ENCODE measurements at regions not wholly inside any gene's neighbourhood (a gene's known extent, or its start where the extent isn't known, plus 50 kb on each side); places are given as distances from the start of the nearest gene placed in this dataset.

- TF ChIP-seq, protein P1, sequence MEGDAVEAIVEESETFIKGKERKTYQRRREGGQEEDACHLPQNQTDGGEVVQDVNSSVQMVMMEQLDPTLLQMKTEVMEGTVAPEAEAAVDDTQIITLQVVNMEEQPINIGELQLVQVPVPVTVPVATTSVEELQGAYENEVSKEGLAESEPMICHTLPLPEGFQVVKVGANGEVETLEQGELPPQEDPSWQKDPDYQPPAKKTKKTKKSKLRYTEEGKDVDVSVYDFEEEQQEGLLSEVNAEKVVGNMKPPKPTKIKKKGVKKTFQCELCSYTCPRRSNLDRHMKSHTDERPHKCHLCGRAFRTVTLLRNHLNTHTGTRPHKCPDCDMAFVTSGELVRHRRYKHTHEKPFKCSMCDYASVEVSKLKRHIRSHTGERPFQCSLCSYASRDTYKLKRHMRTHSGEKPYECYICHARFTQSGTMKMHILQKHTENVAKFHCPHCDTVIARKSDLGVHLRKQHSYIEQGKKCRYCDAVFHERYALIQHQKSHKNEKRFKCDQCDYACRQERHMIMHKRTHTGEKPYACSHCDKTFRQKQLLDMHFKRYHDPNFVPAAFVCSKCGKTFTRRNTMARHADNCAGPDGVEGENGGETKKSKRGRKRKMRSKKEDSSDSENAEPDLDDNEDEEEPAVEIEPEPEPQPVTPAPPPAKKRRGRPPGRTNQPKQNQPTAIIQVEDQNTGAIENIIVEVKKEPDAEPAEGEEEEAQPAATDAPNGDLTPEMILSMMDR (IDR thresholded peaks at IDR 0.05; ENCODE audit: poor library complexity, severe bottlenecking) = no peak
- no peak for TF ChIP-seq REST (IDR thresholded peaks at IDR 0.05; ENCODE audit: borderline replicate concordance)
These were observed 59.1 kb upstream of the RAB3GAP2 start for GRCh38 chr1:220331318-220331717.
